Skin epidermis (tissue), 12 donors: ENCODE measurements at regions not wholly inside any gene's neighbourhood (a gene's known extent, or its start where the extent isn't known, plus 50 kb on each side); places are given as distances from the start of the nearest gene placed in this dataset.
A peak's percentile ranks its signal among the peaks of the same experiment; 100 is the strongest.

ENCODE experiments used
- H3K27ac ChIP-seq, 21 experiments: fragments of 200-600 bp; sonication (generic) in 11 of 21; one replicate each; pipeline ENCODE4 v1.5.0; 2020; ENCODE audit warnings: mild to moderate bottlenecking in 3 of 21, inconsistent platforms in 2 of 21, moderate library complexity in 2 of 21
- H3K4me3 ChIP-seq, 7 experiments: fragments of 200-600 bp; sonication (generic) in 2 of 7; one replicate each; pipeline ENCODE4 v1.5.0; 2020; ENCODE audit warnings: inconsistent platforms in 2 of 7, mild to moderate bottlenecking in 2 of 7, moderate library complexity in 1 of 7

GRCh38 chr2:64327510-64328414, 126.2 kb upstream of the LGALSL start:
- H3K27ac ChIP-seq = peak overlapping the region in 16 of 21 experiments; percentile 1 to 75 (median 60)

GRCh38 chr2:64328415-64328722, 125.6 kb upstream of the LGALSL start:
- H3K27ac ChIP-seq = peak overlapping the region in 12 of 21 experiments; percentile 18 to 75 (median 64)
- no peak overlapping the region for H3K4me3 ChIP-seq

More at GRCh38 chr2:64327510-64328414, 126.2 kb upstream of the LGALSL start:
- peak overlapping the region in 1 of 7 experiments; percentile 7 for H3K4me3 ChIP-seq

- Histone ChIP-seq H3K4me3 (no peak overlapping the region), H3K27ac (peak overlapping the region in 6 of 21 experiments; percentile 6 to 73 (median 64))
These were observed 125.2 kb upstream of the LGALSL start for GRCh38 chr2:64328756-64329155.

GRCh38 chr2:64329848-64330247, 124.1 kb upstream of the LGALSL start:
- Histone ChIP-seq H3K27ac (peak overlapping the region in 20 of 21 experiments; percentile 19 to 86 (median 68)), H3K4me3 (no peak overlapping the region)

- peak overlapping the region in 3 of 7 experiments; percentile 1 to 19 (median 11) for H3K4me3 ChIP-seq
These were observed 123.5 kb upstream of the LGALSL start for GRCh38 chr2:64330281-64331113.

GRCh38 chr2:64331114-64331645, 122.8 kb upstream of the LGALSL start:
- Histone ChIP-seq H3K4me3 (no peak overlapping the region), H3K27ac (peak overlapping the region in 19 of 21 experiments; percentile 4 to 86 (median 68))

More at GRCh38 chr2:64330281-64331113, 123.5 kb upstream of the LGALSL start:
- peak overlapping the region in 20 of 21 experiments; percentile 19 to 86 (median 68) for H3K27ac ChIP-seq

- peak overlapping the region in 6 of 21 experiments; percentile 5 to 86 (median 76) for H3K27ac ChIP-seq
- H3K4me3 ChIP-seq = no peak overlapping the region
These were observed 121.9 kb upstream of the LGALSL start for GRCh38 chr2:64331849-64332699.

- Histone ChIP-seq H3K27ac (no peak overlapping the region), H3K4me3 (no peak overlapping the region)
These were observed 117.8 kb upstream of the LGALSL start for GRCh38 chr2:64336171-64336570.

- Histone ChIP-seq H3K4me3 (no peak overlapping the region), H3K27ac (no peak overlapping the region)
These were observed 116.6 kb upstream of the LGALSL start for GRCh38 chr2:64337314-64337713.

- Histone ChIP-seq H3K27ac (no peak overlapping the region), H3K4me3 (no peak overlapping the region)
These were observed 115.9 kb upstream of the LGALSL start for GRCh38 chr2:64338108-64338507.

GRCh38 chr2:64338910-64339500, 115.0 kb upstream of the LGALSL start:
- H3K4me3 ChIP-seq = no peak overlapping the region
- no peak overlapping the region for H3K27ac ChIP-seq

GRCh38 chr2:64341461-64341860, 112.5 kb upstream of the LGALSL start:
- H3K4me3 ChIP-seq = no peak overlapping the region

GRCh38 chr2:64342195-64343099, 111.5 kb upstream of the LGALSL start:
- H3K4me3 ChIP-seq = no peak overlapping the region
- H3K27ac ChIP-seq = no peak overlapping the region

More at GRCh38 chr2:64341461-64341860, 112.5 kb upstream of the LGALSL start:
- H3K27ac ChIP-seq = no peak overlapping the region

- Histone ChIP-seq H3K27ac (no peak overlapping the region), H3K4me3 (no peak overlapping the region)
These were observed 108.9 kb upstream of the LGALSL start for GRCh38 chr2:64344999-64345576.

- Histone ChIP-seq H3K27ac (no peak overlapping the region), H3K4me3 (no peak overlapping the region)
These were observed 108.0 kb upstream of the LGALSL start for GRCh38 chr2:64345998-64346397.

GRCh38 chr2:64348386-64349130, 105.4 kb upstream of the LGALSL start:
- H3K4me3 ChIP-seq = no peak overlapping the region
- H3K27ac ChIP-seq = peak overlapping the region in 1 of 21 experiments; percentile 23

GRCh38 chr2:64349131-64349530, 104.8 kb upstream of the LGALSL start:
- Histone ChIP-seq H3K4me3 (no peak overlapping the region), H3K27ac (no peak overlapping the region)
